Right forelimb (tissue), 1 donor: ENCODE measurements at regions not wholly inside any gene's neighbourhood (a gene's known extent, or its start where the extent isn't known, plus 50 kb on each side); places are given as distances from the start of the nearest gene placed in this dataset.
"Not testable (repeated sequence)": the region's sequence is repeated elsewhere in the genome, so short reads cannot be mapped to it uniquely, and the experiment has no call there.

Source experiments
- DNase-seq: peaks from one replicate; pipeline ENCODE4 v3.0.0-alpha.2; 2018

DNA sequence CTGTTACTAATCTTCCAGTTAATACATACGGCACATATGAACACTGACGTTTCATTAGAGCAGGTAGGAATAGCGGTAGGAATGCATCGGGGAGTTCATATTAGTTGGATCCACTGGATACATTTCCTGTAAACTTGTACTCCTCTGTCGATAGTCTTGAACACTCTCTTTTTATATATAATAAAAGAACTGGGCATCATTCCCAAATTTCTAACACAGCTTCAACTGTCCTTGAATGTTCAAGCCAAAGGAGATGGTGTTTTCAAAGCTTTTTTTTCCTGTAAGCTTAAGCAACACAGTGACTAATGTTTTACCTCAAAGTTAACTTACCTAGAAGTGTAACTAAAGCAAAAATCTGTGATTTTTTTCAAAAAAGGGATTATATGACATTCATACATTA lies 195.3 kb downstream of the UTRN start:
- DNase-seq: no peak

DNA sequence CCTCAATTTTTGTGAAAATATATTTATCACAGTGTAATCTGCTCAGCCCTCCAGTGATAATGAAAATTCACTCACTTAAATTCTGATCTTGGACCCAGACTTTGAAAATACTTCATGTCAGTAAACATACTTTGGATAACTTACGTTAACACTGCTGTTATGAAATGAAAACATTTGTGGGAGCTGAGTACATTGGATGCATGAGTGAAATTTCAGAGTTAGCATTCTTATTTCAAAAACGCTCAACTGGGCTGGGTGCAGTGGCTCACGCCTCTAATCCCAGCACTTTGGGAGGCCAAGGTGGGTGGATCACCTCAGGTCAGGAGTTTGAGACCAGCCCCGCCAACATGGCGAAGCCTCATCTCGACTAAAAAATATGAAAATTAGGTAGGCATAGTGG lies 196.4 kb downstream of the UTRN start:
- DNase-seq: no peak

DNA sequence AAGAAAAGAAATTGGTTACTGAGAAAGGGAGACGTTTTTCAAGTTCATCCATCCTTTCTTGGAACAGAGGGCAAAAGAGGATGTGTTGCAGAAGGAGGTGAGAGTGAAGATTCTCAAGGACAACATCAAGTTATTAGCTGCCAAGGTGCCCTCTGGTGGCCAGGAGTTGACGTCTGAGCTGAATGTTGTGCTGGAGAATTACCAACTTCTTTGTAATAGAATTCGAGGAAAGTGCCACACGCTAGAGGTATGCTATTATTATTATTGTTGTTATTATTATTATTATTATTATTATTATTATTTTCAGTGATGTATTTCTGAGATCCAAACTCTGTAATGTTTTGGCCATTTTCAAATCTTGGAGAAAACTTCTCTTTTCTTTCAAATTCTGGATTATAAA lies 197.0 kb downstream of the UTRN start:
- DNase-seq: peak; percentile 74

DNA sequence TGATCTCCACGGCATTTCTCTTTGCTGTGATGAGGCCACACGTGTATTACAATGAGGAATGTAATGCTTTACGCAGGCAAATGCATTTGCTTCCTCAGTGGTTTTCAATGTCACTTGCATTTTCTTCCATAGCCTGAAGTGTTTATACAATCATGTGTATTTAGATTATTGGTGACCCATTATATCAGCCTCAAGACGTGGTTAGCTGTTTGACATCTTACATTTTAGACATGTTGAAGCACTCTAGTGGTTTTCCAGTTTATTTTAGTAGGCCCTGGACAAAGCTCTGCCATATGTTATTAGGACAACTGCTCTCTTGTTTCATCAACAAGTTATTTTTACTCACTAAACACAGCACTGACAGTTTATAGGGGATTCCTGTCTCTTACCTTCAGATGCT lies 200.4 kb downstream of the UTRN start:
- no peak for DNase-seq

DNA sequence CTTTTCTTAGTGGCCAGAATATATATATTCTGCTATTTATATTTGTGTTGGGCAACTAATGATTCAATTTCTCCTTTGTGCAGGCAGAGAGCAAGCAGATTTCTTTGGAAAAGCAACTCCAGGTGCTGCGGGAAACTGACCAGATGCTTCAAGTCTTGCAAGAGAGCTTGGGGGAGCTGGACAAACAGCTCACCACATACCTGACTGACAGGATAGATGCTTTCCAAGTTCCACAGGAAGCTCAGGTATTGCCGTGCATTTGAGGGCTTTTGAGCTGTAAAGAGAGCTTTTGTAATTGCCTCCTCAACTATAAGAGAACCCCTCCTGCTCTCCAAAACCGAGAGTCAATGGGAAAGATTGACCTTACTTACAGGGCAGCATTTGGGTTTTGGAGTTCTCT lies 203.5 kb downstream of the UTRN start:
- DNase-seq: no peak

DNA sequence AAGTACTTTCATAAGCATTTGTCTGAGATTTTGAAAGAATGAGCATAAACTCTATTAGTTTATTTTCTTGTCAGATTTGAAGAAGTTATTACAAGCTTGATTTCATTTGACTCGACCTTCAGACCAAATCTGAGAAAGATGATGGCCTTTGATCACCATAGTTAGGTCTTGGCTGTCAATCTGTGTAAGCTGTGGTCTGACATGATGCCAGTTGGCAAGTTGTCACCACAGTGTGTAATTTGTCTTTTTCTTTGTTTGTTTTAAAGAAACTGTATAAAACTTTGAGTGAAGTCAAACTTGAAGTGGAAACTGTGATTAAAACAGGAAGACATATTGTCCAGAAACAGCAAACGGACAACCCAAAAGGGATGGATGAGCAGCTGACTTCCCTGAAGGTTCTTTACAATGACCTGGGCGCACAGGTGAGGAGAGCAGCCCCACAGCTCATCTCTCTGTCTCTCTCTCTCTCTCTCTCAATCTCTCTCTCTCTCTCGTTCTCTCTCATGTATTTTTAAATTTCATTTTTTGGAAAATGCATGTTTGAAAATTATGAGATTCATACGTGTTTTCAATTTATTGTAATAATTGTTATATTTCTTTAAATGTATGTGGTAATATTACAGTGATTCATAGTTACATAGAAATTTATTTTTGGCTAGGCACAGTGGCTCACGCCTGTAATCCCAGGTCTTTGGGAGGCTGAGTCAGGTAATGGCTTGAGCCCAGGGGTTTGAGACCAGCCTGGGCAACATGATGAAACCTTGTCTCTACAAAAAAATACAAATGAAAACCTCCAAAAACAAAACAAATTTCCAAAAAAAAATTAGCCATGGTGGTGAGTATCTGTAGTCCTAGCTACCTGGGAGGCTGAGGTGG lies 208.1 kb downstream of the UTRN start:
- DNase-seq: no peak

DNA sequence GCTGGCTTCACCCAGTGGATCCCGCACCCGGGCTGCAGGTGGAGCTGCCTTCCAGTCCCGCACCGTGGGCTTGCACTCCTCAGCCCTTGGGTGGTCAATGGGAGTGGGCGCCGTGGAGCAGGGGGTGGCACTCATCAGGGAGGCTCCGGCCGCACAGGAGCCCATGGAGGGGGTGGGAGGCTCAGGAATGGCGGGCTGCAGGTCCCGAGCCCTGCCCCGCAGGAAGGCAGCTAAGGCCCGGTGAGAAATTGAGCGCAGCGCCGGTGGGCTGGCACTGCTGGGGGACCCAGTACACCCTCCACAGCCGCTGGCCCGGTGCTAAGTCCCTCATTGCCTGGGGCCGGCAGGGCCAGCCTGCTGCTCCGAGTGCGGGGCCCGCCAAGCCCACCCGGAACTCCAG lies 209.9 kb downstream of the UTRN start:
- DNase-seq: not testable (repeated sequence)

DNA sequence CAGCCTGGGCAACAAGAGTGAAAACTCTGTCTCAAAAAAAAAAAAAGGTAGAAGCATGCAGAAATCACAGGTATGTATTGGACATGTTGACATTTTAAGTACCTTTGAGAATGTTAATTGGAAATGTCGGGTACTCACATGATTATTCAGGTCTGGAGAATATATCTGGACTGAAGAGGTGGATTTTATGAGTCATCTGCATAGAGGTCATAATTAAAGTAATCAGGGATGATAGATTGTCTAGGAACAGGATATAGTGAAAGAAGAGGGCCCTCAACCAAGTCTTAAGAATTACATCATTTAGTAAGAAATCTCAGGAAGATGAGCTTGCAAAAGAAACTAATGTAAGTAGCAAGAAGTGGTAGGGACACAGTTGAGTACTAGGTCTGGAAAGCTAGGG lies 212.5 kb downstream of the UTRN start:
- no peak for DNase-seq

DNA sequence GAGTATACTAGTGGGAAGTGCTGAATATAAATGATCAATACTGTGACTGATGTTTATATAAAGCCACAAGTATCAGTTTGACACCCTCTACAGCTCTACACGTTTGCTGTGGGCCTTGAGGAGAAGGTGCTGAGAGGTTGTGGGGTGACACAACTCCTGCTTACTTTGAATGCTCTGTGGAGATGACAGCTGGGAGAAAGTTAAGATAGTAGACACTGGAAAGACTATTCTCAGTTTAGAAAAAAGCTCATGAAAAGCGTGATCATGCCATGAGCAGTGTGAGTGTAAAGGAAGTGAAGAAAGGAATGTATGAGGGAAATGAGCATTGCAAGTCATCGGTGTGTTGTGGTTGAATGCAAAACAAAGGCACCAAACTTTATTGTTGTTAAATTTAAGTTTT lies 215.8 kb downstream of the UTRN start:
- DNase-seq: no peak

DNA sequence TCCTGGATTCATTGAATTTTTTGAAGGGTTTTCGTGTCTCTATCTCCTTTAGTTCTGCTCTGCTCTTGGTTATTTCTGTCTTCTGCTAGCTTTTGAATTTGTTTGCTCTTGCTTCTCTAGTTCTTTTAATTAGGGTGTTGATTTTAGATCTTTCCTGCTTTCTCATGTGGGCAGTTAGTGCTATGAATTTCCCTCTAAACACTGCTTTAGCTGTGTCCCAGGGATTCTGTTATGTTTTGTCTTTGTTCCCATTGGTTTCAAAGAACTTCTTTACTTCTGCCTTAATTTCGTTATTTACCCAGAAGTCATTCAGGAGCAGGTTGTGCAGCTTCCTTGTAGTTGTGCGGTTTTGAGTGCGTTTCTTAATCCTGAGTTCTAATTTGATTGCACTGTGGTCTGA lies 220.1 kb downstream of the UTRN start:
- not testable (repeated sequence) for DNase-seq

DNA sequence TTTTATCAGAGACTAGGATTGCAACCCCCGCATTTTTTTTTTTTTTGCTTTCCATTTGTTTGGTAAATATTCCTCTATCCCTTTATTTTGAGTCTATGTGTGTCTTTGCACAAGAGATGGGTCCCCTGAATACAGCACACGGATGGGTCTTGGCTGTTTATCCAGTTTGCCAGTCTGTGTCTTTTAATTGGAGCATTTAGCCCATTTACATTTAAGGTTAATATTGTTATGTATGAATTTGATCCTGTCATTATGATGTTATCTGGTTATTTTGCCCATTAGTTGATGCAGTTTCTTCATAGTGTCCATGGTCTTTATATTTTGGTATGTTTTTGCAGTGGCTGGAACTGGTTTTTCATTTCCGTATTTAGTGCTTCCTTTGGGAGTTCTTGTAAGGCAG lies 220.9 kb downstream of the UTRN start:
- not testable (repeated sequence) for DNase-seq

DNA sequence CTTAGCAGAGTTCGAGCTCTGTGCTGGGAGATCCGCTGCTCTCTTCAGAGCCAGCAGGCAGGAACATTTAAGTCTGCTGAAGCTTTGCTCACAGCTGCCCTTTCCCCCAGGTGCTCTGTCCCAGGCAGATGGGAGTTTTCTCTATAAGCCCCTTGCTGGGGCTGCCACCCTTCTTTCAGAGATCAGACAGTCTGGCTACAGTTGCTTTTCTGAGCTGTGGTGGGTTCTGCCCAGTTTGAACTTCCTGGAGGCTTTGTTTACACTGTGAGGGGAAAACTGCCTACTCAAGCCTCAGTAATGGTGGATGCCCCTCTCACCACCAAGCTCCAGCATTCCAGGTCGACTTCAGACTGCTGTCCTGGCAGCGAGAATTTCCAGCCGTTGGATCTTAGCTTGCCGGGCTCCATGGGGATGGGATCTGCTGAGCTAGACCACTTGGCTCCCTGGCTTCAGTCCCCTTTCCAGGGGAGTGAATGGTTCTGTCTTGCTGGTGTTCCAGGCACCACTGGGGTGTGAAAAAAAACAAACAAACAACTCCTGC lies 222.7 kb downstream of the UTRN start:
- DNase-seq: not testable (repeated sequence)

DNA sequence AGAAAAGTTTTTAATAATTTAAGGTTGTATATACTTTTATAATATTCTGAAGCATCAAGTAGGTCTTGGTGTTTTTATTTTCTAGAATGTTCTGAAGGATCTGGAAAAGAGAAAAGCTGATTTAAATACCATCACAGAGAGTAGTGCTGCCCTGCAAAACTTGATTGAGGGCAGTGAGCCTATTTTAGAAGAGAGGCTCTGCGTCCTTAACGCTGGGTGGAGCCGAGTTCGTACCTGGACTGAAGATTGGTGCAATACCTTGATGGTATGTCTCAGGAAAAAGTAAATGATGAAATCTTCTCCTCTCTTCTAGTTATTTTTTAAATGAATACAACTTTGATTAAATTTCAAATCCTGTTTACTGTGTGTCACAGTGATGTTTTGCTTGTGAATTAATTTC lies 225.7 kb downstream of the UTRN start:
- no peak for DNase-seq

DNA sequence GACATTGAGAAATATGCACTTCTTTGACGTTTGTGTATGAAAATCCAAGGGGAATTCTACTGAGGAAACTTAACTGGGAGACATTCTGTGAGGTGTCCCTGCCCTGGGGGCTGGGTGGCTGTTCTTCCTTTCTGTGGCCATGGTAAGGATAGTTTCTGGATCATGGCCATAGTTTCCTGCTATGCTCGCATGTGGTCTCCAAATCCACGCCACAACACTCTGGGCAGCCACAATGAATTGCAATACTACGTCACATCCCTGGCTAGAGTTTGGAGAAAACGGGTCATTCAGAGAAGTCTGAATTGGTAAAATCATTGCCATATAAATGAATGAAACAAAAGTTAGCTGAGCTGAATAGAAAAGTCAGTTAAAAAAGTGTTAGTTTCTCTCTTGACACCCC lies 230.6 kb downstream of the UTRN start:
- DNase-seq: no peak

DNA sequence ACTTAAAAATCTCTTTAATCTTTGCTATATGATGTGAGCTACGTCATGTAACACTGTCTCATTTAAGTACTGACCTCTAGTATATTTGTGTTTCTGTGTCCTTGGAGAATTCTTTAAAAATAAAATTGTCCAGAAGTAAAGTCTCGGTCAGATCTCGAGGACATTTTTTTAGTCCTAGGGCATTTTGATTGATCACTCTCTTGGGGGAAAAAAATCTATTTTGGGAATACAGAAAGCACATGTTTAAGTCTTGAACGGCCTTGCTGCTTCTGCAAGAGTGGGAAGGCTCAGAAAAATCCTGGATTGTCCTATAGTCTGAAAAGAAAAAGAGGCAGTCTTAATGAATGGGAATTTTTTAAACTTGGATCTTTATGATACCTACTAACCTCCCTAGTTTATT lies 234.3 kb downstream of the UTRN start:
- no peak for DNase-seq

DNA sequence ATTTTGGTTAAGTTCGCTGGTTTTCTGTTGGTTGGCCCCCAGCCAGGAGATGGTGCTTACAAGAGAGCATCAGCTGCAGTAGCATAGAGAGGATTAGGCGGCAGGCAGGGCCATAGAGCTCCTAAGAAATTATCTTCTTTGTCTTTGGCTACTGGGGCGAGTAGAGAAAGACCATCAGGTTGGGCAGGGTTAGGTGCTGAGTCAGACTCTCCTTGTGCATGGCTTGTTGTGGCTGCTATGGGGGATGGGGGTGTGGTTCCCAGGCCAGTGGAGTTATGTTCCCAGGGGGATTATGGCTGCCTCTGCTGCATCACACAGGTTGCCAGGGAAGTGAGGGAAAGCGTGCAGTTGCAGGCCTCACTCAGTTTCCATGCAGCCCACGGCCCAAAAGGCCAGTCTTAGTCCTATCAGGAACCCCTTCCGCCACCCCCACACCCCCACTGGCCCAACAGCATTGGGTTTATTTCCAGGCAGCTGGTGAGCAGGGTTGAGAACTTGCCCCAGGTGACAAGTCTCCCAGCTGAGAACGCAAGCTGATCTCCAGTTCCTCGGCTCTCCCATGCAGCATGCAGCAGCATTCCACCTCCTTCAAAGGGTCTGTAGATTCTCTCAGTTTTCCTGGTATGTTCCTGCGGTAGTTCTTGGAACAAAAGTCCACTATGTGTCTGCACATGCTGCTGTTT lies 243.7 kb downstream of the UTRN start:
- DNase-seq: no peak

DNA sequence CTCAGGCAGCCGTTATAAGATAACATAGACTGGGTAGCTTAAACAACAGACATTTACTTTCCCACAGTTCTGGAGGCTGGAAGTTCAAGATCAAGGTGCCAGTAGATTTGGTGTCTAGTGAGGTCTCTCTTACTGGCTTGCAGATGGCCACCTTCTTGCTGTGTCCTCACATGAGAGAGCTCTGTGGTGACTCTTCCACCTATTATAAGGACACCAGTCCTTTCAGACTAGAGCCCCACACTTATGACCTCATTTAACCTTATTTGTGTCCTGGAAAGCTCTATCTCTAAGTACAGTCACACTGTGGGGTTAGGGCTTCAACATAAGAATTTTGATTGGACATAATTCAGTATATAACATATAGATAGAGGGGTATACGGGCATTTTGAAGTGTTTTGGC lies 245.0 kb downstream of the UTRN start:
- no peak for DNase-seq

DNA sequence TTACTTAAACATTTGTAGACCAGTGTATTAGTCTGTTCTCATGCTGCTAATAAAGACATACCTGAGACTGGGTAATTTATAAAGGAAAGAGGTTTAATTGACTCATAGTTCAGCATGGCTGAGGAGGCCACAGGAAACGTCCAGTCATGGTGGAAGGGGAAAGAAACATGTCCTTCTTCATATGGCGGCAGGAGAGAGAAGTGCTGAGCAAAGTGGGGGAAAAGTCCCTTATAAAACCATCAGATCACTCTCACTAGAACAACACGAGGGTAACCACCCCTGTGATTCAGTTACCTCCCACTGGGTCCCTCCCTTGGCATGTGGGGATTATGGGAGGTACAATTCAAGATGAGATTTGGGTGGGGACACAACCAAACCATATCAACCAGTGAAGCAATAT lies 247.1 kb downstream of the UTRN start:
- not testable (repeated sequence) for DNase-seq

DNA sequence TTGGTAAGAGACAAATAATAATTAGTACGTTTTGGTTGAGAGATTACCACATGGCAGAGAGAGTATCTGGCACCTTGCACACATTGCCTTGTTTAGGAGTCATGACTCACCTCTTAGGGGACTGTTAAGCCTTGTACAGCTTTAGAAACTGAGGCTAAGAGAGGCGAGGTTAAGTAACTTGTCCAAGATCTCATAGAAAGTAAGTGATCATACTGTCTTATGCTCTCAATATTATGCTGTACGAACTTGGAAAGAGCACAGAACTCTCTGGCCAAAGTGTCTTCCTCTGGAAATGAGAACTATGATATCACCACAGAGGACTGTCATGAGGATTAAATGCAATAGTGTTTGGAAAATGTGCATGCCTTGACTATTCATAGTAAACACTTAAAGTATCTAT lies 249.0 kb downstream of the UTRN start:
- no peak for DNase-seq

DNA sequence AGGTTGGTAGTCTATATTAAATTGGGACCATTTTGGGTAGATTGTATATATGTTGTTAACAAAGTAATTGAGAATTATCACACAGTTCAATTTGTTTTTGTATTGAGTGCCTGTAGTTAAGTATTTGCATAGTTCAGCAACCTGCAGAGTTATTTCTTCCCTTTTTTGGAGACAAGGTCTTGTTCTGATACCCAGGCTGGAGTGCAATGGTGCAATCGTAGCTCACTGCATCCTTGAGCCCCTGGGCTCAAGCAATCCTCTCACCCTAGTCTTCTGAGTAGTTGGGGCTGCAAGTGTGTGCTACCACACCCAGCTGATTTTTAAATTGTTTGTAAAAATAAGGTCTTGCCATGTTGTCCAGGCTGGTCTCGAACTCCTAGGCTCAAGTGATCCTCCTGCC lies 250.5 kb downstream of the UTRN start:
- no peak for DNase-seq

DNA sequence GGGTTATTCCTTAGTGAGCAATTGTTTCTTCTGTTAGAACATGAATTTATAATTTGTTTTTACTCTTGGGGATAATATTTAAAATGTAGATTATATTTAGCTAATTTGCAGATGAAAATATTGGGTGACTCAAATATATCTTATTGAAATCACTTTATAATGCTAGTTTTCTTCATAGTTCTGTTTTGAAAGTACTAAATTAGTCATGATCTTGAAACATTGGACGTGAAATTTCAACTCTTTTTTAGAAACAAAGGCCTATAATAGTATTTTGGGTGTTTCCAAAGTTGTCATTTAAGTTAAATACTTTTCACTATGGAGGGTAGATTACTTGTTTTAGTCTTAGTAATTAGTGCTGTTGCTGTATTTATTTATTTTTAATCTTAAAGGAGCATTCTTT lies 250.9 kb downstream of the UTRN start:
- no peak for DNase-seq

DNA sequence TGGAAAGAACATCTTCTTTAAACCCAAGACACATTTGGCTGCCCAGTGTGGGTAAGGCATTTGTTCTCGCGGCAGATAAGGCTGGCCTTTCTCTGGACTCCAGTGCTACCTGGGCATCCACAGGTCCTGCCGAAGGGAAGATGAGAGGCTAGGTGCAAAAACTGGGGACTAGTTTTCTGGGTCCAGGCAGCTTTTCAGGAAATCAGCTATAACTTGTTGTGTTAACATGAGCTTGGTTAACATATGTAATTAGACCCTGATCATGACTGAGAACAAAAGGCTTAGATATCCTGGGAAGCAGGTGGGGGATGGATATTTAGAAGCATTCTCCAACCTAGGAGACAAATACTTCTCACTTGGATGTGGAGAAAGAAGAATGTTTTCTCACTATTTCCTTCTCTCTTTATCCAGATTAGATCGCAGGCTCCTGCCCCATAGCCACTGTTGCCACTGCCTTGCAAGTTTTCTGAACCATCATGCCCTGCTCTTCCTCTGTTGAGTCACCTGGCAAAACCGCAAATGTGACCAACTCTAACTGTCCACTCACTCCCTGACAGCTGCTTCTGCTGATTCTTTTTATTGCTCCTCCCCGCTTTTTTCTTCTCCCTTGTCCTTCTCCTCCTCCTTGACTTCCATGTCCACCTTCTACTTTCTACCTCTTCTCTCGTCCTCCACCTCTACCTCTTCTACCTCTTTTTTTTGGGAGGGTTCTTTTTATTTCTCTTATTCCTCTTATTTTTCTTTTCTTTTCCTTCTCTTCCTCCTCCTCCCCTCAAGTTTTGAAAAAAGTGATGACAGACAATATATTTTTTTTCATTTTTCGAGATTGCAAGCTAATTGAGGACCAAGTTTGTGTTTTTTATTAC lies 258.1 kb downstream of the UTRN start:
- no peak for DNase-seq

DNA sequence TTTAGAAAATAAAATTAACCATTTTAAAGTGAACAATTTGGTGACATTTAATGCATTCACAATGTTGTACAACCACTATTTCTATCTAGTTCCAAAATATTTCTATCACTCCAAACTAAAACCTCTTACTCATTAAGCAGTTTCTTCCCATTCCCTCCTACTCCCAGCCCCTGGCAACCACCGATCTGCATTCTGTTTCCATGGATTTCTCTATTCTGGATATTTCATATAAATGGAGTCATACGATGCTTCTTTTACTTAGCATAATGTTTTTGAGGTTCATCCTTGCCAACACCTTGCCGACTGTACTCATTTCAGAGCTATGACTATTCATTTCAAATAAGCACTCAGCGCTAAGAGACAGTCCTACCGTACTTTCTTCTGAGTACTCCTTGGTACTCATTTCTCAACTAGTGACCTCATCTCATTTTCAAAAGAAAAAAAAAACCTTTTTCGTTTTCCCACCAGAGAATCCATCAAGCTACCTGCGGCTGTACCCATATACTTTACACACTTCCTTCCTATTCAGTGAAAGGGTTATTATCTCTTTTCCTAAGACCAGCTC lies 259.2 kb downstream of the UTRN start:
- no peak for DNase-seq
